Loucy (cell line): ENCODE measurements at regions not wholly inside any gene's neighbourhood (a gene's known extent, or its start where the extent isn't known, plus 50 kb on each side); places are given as distances from the start of the nearest gene placed in this dataset.
"Not testable (repeated sequence)": the region's sequence is repeated elsewhere in the genome, so short reads cannot be mapped to it uniquely, and the experiment has no call there.

Source experiments
- H2AFZ ChIP-seq: fragments of 200-600 bp; sonication (generic); 2 replicates; pipeline ENCODE4 v1.6.0; 2016; ENCODE audit warnings: antibody characterized with exemption, mild to moderate bottlenecking, low read length, moderate library complexity
- H3F3A ChIP-seq: fragments of 200-600 bp; 2 replicates; pipeline ENCODE4 v1.6.0; 2016; ENCODE audit warnings: antibody characterized with exemption, low read depth, mild to moderate bottlenecking
- H3K27me3 ChIP-seq: fragments of 200-600 bp; sonication (generic); 2 replicates; pipeline ENCODE4 v1.6.1; 2014; ENCODE audit warnings: low read length, mild to moderate bottlenecking; ENCODE audit not compliant: insufficient read depth, poor library complexity, severe bottlenecking
- H3K36me3 ChIP-seq: fragments of 200-600 bp; sonication (generic); 2 replicates; pipeline ENCODE4 v1.6.1; 2016; ENCODE audit warnings: low read length; ENCODE audit not compliant: insufficient read depth
- H3K4me1 ChIP-seq: fragments of 200-600 bp; sonication (generic); 2 replicates; pipeline ENCODE4 v1.5.1; 2014; ENCODE audit warnings: low read length, mild to moderate bottlenecking; ENCODE audit not compliant: insufficient read depth, poor library complexity, severe bottlenecking
- H3K4me2 ChIP-seq: fragments of 200-600 bp; sonication (generic); 2 replicates; pipeline ENCODE4 v1.6.0; 2014; ENCODE audit warnings: antibody characterized with exemption, low read length, low read depth, mild to moderate bottlenecking; ENCODE audit not compliant: poor library complexity, severe bottlenecking
- H3K4me3 ChIP-seq: fragments of 200-600 bp; sonication (generic); 2 replicates; pipeline ENCODE4 v1.5.1; 2014; ENCODE audit warnings: low read length, mild to moderate bottlenecking, mixed read lengths; ENCODE audit not compliant: poor library complexity, severe bottlenecking
- H3K79me2 ChIP-seq: fragments of 200-600 bp; sonication (generic); 2 replicates; pipeline ENCODE4 v1.6.1; 2014; ENCODE audit warnings: low read length; ENCODE audit not compliant: insufficient read depth
- H3K9ac ChIP-seq: fragments of 200-600 bp; sonication (generic); 2 replicates; pipeline ENCODE4 v1.6.0; 2014; ENCODE audit warnings: mild to moderate bottlenecking, low read depth, low read length, moderate library complexity; ENCODE audit not compliant: poor library complexity, severe bottlenecking
- H3K9me2 ChIP-seq: fragments of 200-600 bp; sonication (generic); replicated peaks from 2 replicates; pipeline ENCODE4 v1.6.1; 2016; ENCODE audit warnings: low read depth, low read length, mixed read lengths
- H3K9me3 ChIP-seq: fragments of 200-600 bp; sonication (generic); 2 replicates; pipeline ENCODE4 v1.6.1; 2014; ENCODE audit warnings: mild to moderate bottlenecking, antibody characterized with exemption, low read length, low read depth; ENCODE audit not compliant: insufficient read depth
- H4K20me1 ChIP-seq: fragments of 200-600 bp; sonication (generic); 2 replicates; pipeline ENCODE4 v1.6.0; 2014; ENCODE audit warnings: antibody characterized with exemption, low read length, mild to moderate bottlenecking; ENCODE audit not compliant: insufficient read depth, poor library complexity, severe bottlenecking
- CTCF ChIP-seq: fragments of 200-600 bp; sonication (generic); conservative IDR thresholded peaks from 2 replicates; pipeline ENCODE4 v1.5.1; 2014; ENCODE audit warnings: mild to moderate bottlenecking, antibody characterized with exemption, low read length
- EZH2phosphoT487 ChIP-seq: fragments of 200-600 bp; IDR thresholded peaks from 2 replicates; pipeline ENCODE4 v1.6.1; 2018; ENCODE audit warnings: antibody characterized with exemption, mild to moderate bottlenecking, moderate library complexity, borderline replicate concordance

GRCh38 chr6:106807947-106808611 is 166.4 kb downstream of the CD24 start:
- no peaks in the 10 kb centered on the region for H3K9me2 ChIP-seq
- TF ChIP-seq EZH2phosphoT487 (no peak), CTCF (no peak)
- no peak overlapping the region for H3K4me2 ChIP-seq
- peaks cover 27% of the 10 kb centered on the region; the same call in 1 of the 2 replicates for H3K9me3 ChIP-seq
- no peaks in the 10 kb centered on the region for H4K20me1 ChIP-seq
- H3K9ac ChIP-seq = no peak overlapping the region
- no peaks in the 10 kb centered on the region for H3K79me2 ChIP-seq
- peaks cover 3% of the 10 kb centered on the region for H3K4me1 ChIP-seq
- H3K27me3 ChIP-seq = no peaks in the 10 kb centered on the region
- no peaks in the 10 kb centered on the region for H3F3A ChIP-seq
- H3K4me3 ChIP-seq = no peak overlapping the region
- H3K36me3 ChIP-seq = no peaks in the 10 kb centered on the region
- H2AFZ ChIP-seq = no peak overlapping the region

GRCh38 chr6:106806253-106806652 is 168.3 kb downstream of the CD24 start:
- not testable (repeated sequence) for H3K79me2 ChIP-seq, H3K4me1 ChIP-seq, H3K4me2 ChIP-seq, H3K4me3 ChIP-seq, H3K9ac ChIP-seq, H3K36me3 ChIP-seq, H3F3A ChIP-seq, H3K9me2 ChIP-seq, H4K20me1 ChIP-seq, H2AFZ ChIP-seq, H3K27me3 ChIP-seq
- peaks cover 19% of the 10 kb centered on the region; the same call in 1 of the 2 replicates for H3K9me3 ChIP-seq

GRCh38 chr6:106805771-106806170 is 168.8 kb downstream of the CD24 start:
- H3K4me3 ChIP-seq = no peak overlapping the region
- H3K9me3 ChIP-seq = peaks cover 15% of the 10 kb centered on the region; the same call in 1 of the 2 replicates
- no peaks in the 10 kb centered on the region for H3K36me3 ChIP-seq
- H3K4me1 ChIP-seq = peaks cover 4% of the 10 kb centered on the region
- H4K20me1 ChIP-seq = no peaks in the 10 kb centered on the region
- H3K4me2 ChIP-seq = no peak overlapping the region
- no peak overlapping the region for H2AFZ ChIP-seq
- peaks cover 9% of the 10 kb centered on the region for H3K27me3 ChIP-seq
- no peaks in the 10 kb centered on the region for H3F3A ChIP-seq
- no peaks in the 10 kb centered on the region for H3K79me2 ChIP-seq
- TF ChIP-seq CTCF (no peak), EZH2phosphoT487 (no peak)
- H3K9ac ChIP-seq = no peak overlapping the region
- no peaks in the 10 kb centered on the region for H3K9me2 ChIP-seq
